SK-N-SH (cell line): ENCODE measurements at regions not wholly inside any gene's neighbourhood (a gene's known extent, or its start where the extent isn't known, plus 50 kb on each side); places are given as distances from the start of the nearest gene placed in this dataset.

Source experiments
- CHD2 ChIP-seq: fragments of 150-350 bp; IDR thresholded peaks from 2 replicates; pipeline ENCODE4 v1.6.1; 2018; ENCODE audit warnings: low read length; ENCODE audit not compliant: partially characterized antibody
- CTCF ChIP-seq: fragments of 200-600 bp; sonication (generic); IDR thresholded peaks from 2 replicates; pipeline ENCODE4 v1.6.1; 2017; ENCODE audit warnings: antibody characterized with exemption, mild to moderate bottlenecking, moderate library complexity
- EP300 ChIP-seq, 2 experiments: IDR thresholded peaks; 2 replicates each; pipeline versions ENCODE4 v1.4.0 to v1.6.1; 2012; ENCODE audit warnings: borderline replicate concordance in 1 of 2, low read depth in 1 of 2, low read length in 1 of 2
- FOXJ3 ChIP-seq: sonication (generic); formaldehyde crosslinking; IDR thresholded peaks from 2 replicates; pipeline ENCODE4 v1.5.1; 2020; ENCODE audit warnings: mild to moderate bottlenecking, missing genetic modification reagents
- FOXM1 ChIP-seq: IDR thresholded peaks from 2 replicates; pipeline ENCODE4 v1.4.0; 2012; ENCODE audit warnings: low read depth, mild to moderate bottlenecking
- GATA2 ChIP-seq: sonication (generic); formaldehyde crosslinking; IDR thresholded peaks from 2 replicates; pipeline ENCODE4 v1.5.0; 2020; ENCODE audit warnings: mild to moderate bottlenecking, missing genetic modification reagents
- JUND ChIP-seq: IDR thresholded peaks from 2 replicates; pipeline ENCODE4 v1.4.0; 2012
- POLR2AphosphoS5 ChIP-seq: IDR thresholded peaks from 2 replicates; pipeline ENCODE4 v1.6.1; 2012; ENCODE audit warnings: low read depth, low read length
- RFX5 ChIP-seq: IDR thresholded peaks from 2 replicates; pipeline ENCODE4 v1.6.1; 2012; ENCODE audit warnings: mild to moderate bottlenecking, improper control_type of control experiment, low read length
- SMC3 ChIP-seq: IDR thresholded peaks from 2 replicates; pipeline ENCODE4 v1.6.1; 2012; ENCODE audit warnings: low read depth, low read length, improper control_type of control experiment
- TCF12 ChIP-seq: IDR thresholded peaks from 2 replicates; pipeline ENCODE4 v1.4.0; 2012
- USF2 ChIP-seq: fragments of 150-350 bp; IDR thresholded peaks from 2 replicates; pipeline ENCODE4 v1.6.1; 2017; ENCODE audit warnings: antibody characterized with exemption, low read length, low read depth, borderline replicate concordance

- TF ChIP-seq GATA2 (CRISPR knock-in tag) (no peak), TCF12 (no peak), FOXM1 (no peak), SMC3 (no peak), USF2 (no peak), POLR2AphosphoS5 (no peak), EP300 (IDR thresholded peaks at IDR 0.05; ENCODE audit: borderline replicate concordance in 1 of 2, low read depth in 1 of 2, low read length in 1 of 2) (no peak), CTCF (no peak), RFX5 (no peak), JUND (no peak), CHD2 (no peak), FOXJ3 (CRISPR knock-in tag) (no peak)
These were observed 80.8 kb upstream of the DYNLRB2 start for GRCh38 chr16:80459966-80460365.
